ENCODE measurements at regions not wholly inside any gene's neighbourhood (a gene's known extent, or its start where the extent isn't known, plus 50 kb on each side); places are given as distances from the start of the nearest gene placed in this dataset.

- TF ChIP-seq CTCF (IDR thresholded peaks at IDR 0.05) (no peak), POLR2A (IDR thresholded peaks at IDR 0.05) (no peak), POLR2AphosphoS5 (IDR thresholded peaks at IDR 0.05) (no peak), EP300 (IDR thresholded peaks at IDR 0.05) (no peak)
Observed at GRCh38 chr1:101338714-101339430, 102.1 kb downstream of the S1PR1 start.
